CD14-positive monocyte (primary cell): ENCODE measurements at regions not wholly inside any gene's neighbourhood (a gene's known extent, or its start where the extent isn't known, plus 50 kb on each side); places are given as distances from the start of the nearest gene placed in this dataset.

ENCODE experiments used
- DNase-seq, 3 donors: peaks; one replicate each; pipeline ENCODE4 v3.0.0-alpha.2; 2011 to 2022
- H2AFZ ChIP-seq: 2 replicates; pipeline ENCODE4 v1.6.0; 2012; ENCODE audit warnings: mild to moderate bottlenecking, low read depth, low read length, inconsistent platforms; ENCODE audit not compliant: insufficient read depth, poor library complexity, severe bottlenecking
- H3K27ac ChIP-seq, 2 donors: 1 replicate in 1 of 2; 2 replicates in 1 of 2; pipeline ENCODE4 v1.5.1; 2012 to 2013; ENCODE audit warnings: low read length in 2 of 2, control low read depth in 1 of 2, inconsistent platforms in 1 of 2, low read depth in 1 of 2, mild to moderate bottlenecking in 1 of 2
- H3K27me3 ChIP-seq, 2 donors: one replicate each; pipeline versions ENCODE4 v1.6.0 to v1.6.1; 2011 to 2013; ENCODE audit warnings: low read length in 2 of 2; ENCODE audit not compliant: control insufficient read depth in 2 of 2, insufficient read depth in 2 of 2
- H3K36me3 ChIP-seq, 2 donors: replicated peaks in 1 of 2; 1 replicate in 1 of 2; 2 replicates in 1 of 2; pipeline versions ENCODE4 v1.5.1 to v1.6.1; 2012 to 2013; ENCODE audit warnings: low read length in 2 of 2, control low read depth in 1 of 2, inconsistent platforms in 1 of 2, mild to moderate bottlenecking in 1 of 2; ENCODE audit not compliant: insufficient read depth in 2 of 2, control insufficient read depth in 1 of 2
- H3K4me1 ChIP-seq, 2 donors: 1 replicate in 1 of 2; 2 replicates in 1 of 2; pipeline versions ENCODE4 v1.5.1 to v1.6.1; 2012 to 2013; ENCODE audit warnings: low read length in 2 of 2, control low read depth in 1 of 2, inconsistent platforms in 1 of 2, mild to moderate bottlenecking in 1 of 2, moderate library complexity in 1 of 2; ENCODE audit not compliant: insufficient read depth in 2 of 2, control insufficient read depth in 1 of 2
- H3K4me2 ChIP-seq: replicated peaks from 2 replicates; pipeline ENCODE3; 2012; ENCODE audit warnings: low read length, moderate library complexity, mild to moderate bottlenecking; ENCODE audit not compliant: poor library complexity, severe bottlenecking; ENCODE audit errors: extremely low read depth
- H3K4me3 ChIP-seq, 3 experiments: fragments of 200-600 bp in 1 of 3; sonication (generic) in 1 of 3; replicated peaks in 1 of 3; 1 replicate in 2 of 3; 2 replicates in 1 of 3; pipeline ENCODE4 v1.5.1; 2011 to 2013; ENCODE audit warnings: low read length in 3 of 3, mild to moderate bottlenecking in 3 of 3, control low read depth in 2 of 3, low read depth in 2 of 3, inconsistent platforms in 1 of 3, moderate library complexity in 1 of 3
- H3K79me2 ChIP-seq: 2 replicates; pipeline ENCODE4 v1.6.0; 2012; ENCODE audit warnings: mild to moderate bottlenecking, control low read depth, inconsistent platforms, low read length, moderate library complexity; ENCODE audit not compliant: insufficient read depth
- H3K9ac ChIP-seq: 2 replicates; pipeline ENCODE4 v1.6.0; 2017; ENCODE audit warnings: low read length, mild to moderate bottlenecking; ENCODE audit not compliant: insufficient read depth, poor library complexity, severe bottlenecking
- H3K9me3 ChIP-seq, 2 donors: replicated peaks in 1 of 2; 1 replicate in 1 of 2; 2 replicates in 1 of 2; pipeline versions ENCODE4 v1.5.1 to v1.6.1; 2012 to 2013; ENCODE audit warnings: low read length in 2 of 2, control low read depth in 1 of 2; ENCODE audit not compliant: control insufficient read depth in 1 of 2, insufficient read depth in 1 of 2
- H4K20me1 ChIP-seq: 2 replicates; pipeline ENCODE4 v1.6.0; 2012; ENCODE audit warnings: mild to moderate bottlenecking, low read length, control low read depth, moderate library complexity; ENCODE audit not compliant: insufficient read depth
- H3K27ac Mint-ChIP-seq, 7 donors: one replicate each; pipeline ENCODE4 v1.8.0; 2020; ENCODE audit warnings: mild to moderate bottlenecking in 7 of 7, mixed read lengths in 7 of 7, moderate library complexity in 6 of 7, inconsistent platforms in 2 of 7
- H3K27me3 Mint-ChIP-seq, 3 donors: one replicate each; pipeline ENCODE4 v1.8.0; 2021 to 2022; ENCODE audit warnings: low read depth in 3 of 3, mild to moderate bottlenecking in 3 of 3, mixed read lengths in 3 of 3, moderate library complexity in 3 of 3, inconsistent platforms in 1 of 3
- H3K36me3 Mint-ChIP-seq, 2 donors: one replicate each; pipeline ENCODE4 v1.8.0; 2020; ENCODE audit warnings: mixed read lengths in 2 of 2, inconsistent platforms in 1 of 2, mild to moderate bottlenecking in 1 of 2
- H3K4me1 Mint-ChIP-seq: one replicate; pipeline ENCODE4 v1.8.0; 2020; ENCODE audit warnings: mild to moderate bottlenecking, mixed read lengths
- H3K4me3 Mint-ChIP-seq, 2 donors: one replicate each; pipeline ENCODE4 v1.8.0; 2020; ENCODE audit warnings: mild to moderate bottlenecking in 2 of 2, mixed read lengths in 2 of 2, moderate library complexity in 1 of 2
- H3K9me3 Mint-ChIP-seq, 7 donors: one replicate each; pipeline ENCODE4 v1.8.0; 2020 to 2022; ENCODE audit warnings: mixed read lengths in 7 of 7, mild to moderate bottlenecking in 6 of 7, moderate library complexity in 6 of 7, inconsistent platforms in 2 of 7
- CTCF ChIP-seq: fragments of 200-600 bp; IDR thresholded peaks from one replicate; pipeline ENCODE4 v1.8.0; 2022; ENCODE audit warnings: antibody characterized with exemption, mild to moderate bottlenecking
- WGBS: methylation state at CpG from one replicate; pipeline ENCODE4 v1.1.5; 2013; ENCODE audit warnings: missing lambda C conversion rate; ENCODE audit not compliant: insufficient coverage; 5-methylcytosine and 5-hydroxymethylcytosine counted together
- intact Hi-C, 2 donors: fragments of 100-400 bp; cut with micrococcal nuclease; formaldehyde crosslinking; loops; one replicate each; pipeline versions ENCODE4 v1.15.0 to v1.15.1; 2023

GRCh38 chr16:51439271-51439670 is 288.2 kb upstream of the SALL1 start:
- Histone ChIP-seq H4K20me1 (no peaks in the 10 kb centered on the region), H3K9me3 (no peaks in the 10 kb centered on the region), H3K4me3 (no peak overlapping the region), H3K9ac (no peak overlapping the region), H3K79me2 (no peaks in the 10 kb centered on the region), H2AFZ (no peak overlapping the region), H3K4me1 (no peaks in the 10 kb centered on the region), H3K27me3 (peaks cover 13 to 18% of the 10 kb centered on the region in 2 donors), H3K27ac (no peak overlapping the region), H3K4me2 (no peak overlapping the region), H3K36me3 (no peaks in the 10 kb centered on the region)
- intact Hi-C loops: no loop called here
- Mint-ChIP-seq H3K27me3 (peaks cover 17 to 27% (median 21%) of the 10 kb centered on the region in 3 donors), H3K4me3 (no peak overlapping the region), H3K27ac (no peak overlapping the region), H3K36me3 (no peaks in the 10 kb centered on the region), H3K9me3 (peaks cover 0 to 4% (median 0%) of the 10 kb centered on the region in 7 donors), H3K4me1 (no peaks in the 10 kb centered on the region)
- no peak for TF ChIP-seq CTCF
- no peak for DNase-seq
- WGBS: 92% methylated on average over 2 of the region's 5 CpGs

- no peaks in the 10 kb centered on the region for H3K36me3 Mint-ChIP-seq
- H2AFZ ChIP-seq: no peak overlapping the region
- no peaks in the 10 kb centered on the region for H3K36me3 ChIP-seq
- no peaks in the 10 kb centered on the region for H3K4me1 Mint-ChIP-seq
- no peak overlapping the region for H3K4me3 ChIP-seq
- no peak overlapping the region for H3K27ac Mint-ChIP-seq
- H3K27ac ChIP-seq: no peak overlapping the region
- no peak overlapping the region for H3K9ac ChIP-seq
- intact Hi-C loops: no loop called here
- H3K9me3 Mint-ChIP-seq: peaks cover 0 to 5% (median 1%) of the 10 kb centered on the region in 7 donors
- H3K79me2 ChIP-seq: no peaks in the 10 kb centered on the region
- peaks cover 15 to 17% (median 17%) of the 10 kb centered on the region in 3 donors for H3K27me3 Mint-ChIP-seq
- no peaks in the 10 kb centered on the region for H3K9me3 ChIP-seq
- WGBS: 100% methylated on average over 1 of the region's 1 CpG
- H3K4me3 Mint-ChIP-seq: no peak overlapping the region
- peaks cover 11 to 18% of the 10 kb centered on the region in 2 donors for H3K27me3 ChIP-seq
- H3K4me1 ChIP-seq: no peaks in the 10 kb centered on the region
- H4K20me1 ChIP-seq: no peaks in the 10 kb centered on the region
- TF ChIP-seq CTCF: no peak
- no peak overlapping the region for H3K4me2 ChIP-seq
- no peak for DNase-seq
These were observed 285.7 kb upstream of the SALL1 start for GRCh38 chr16:51436742-51437141.
